Fibroblast of the conjunctiva (primary cell): ENCODE measurements at regions not wholly inside any gene's neighbourhood (a gene's known extent, or its start where the extent isn't known, plus 50 kb on each side); places are given as distances from the start of the nearest gene placed in this dataset.
A peak's percentile ranks its signal among the peaks of the same experiment; 100 is the strongest.
"Not testable (repeated sequence)": the region's sequence is repeated elsewhere in the genome, so short reads cannot be mapped to it uniquely, and the experiment has no call there.

Source experiments
- DNase-seq: peaks from one replicate; pipeline ENCODE4 v3.0.0-alpha.2; 2010; ENCODE audit warnings: low read depth

GRCh38 chr17:26731005-26731921, 562.7 kb upstream of the WSB1 start:
- no peak for DNase-seq

GRCh38 chr17:26731926-26732325, 562.0 kb upstream of the WSB1 start:
- DNase-seq: not testable (repeated sequence)

- not testable (repeated sequence) for DNase-seq
Observed at GRCh38 chr17:26734775-26735174, 559.1 kb upstream of the WSB1 start.

GRCh38 chr17:26735977-26736376, 557.9 kb upstream of the WSB1 start:
- not testable (repeated sequence) for DNase-seq

GRCh38 chr17:26765860-26766709, 527.8 kb upstream of the WSB1 start:
- DNase-seq: no peak

GRCh38 chr17:26766743-26767142, 527.2 kb upstream of the WSB1 start:
- no peak for DNase-seq

- no peak for DNase-seq
Observed at GRCh38 chr17:26773189-26774188, 520.4 kb upstream of the WSB1 start.

- no peak for DNase-seq
Observed at GRCh38 chr17:26774291-26775218, 519.4 kb upstream of the WSB1 start.

GRCh38 chr17:26775219-26775822, 518.6 kb upstream of the WSB1 start:
- DNase-seq: no peak

- DNase-seq: not testable (repeated sequence)
Observed at GRCh38 chr17:26780187-26780814, 513.6 kb upstream of the WSB1 start.

- no peak for DNase-seq
Observed at GRCh38 chr17:26782153-26782552, 511.8 kb upstream of the WSB1 start.

GRCh38 chr17:26792486-26792885, 501.4 kb upstream of the WSB1 start:
- DNase-seq: peak; percentile 13

GRCh38 chr17:26807024-26807423, 486.9 kb upstream of the WSB1 start:
- DNase-seq: no peak

- no peak for DNase-seq
Observed at GRCh38 chr17:26809033-26809432, 484.9 kb upstream of the WSB1 start.

GRCh38 chr17:26818736-26819135, 475.2 kb upstream of the WSB1 start:
- no peak for DNase-seq
